ENCODE measurements at regions not wholly inside any gene's neighbourhood (a gene's known extent, or its start where the extent isn't known, plus 50 kb on each side); places are given as distances from the start of the nearest gene placed in this dataset.

DNA sequence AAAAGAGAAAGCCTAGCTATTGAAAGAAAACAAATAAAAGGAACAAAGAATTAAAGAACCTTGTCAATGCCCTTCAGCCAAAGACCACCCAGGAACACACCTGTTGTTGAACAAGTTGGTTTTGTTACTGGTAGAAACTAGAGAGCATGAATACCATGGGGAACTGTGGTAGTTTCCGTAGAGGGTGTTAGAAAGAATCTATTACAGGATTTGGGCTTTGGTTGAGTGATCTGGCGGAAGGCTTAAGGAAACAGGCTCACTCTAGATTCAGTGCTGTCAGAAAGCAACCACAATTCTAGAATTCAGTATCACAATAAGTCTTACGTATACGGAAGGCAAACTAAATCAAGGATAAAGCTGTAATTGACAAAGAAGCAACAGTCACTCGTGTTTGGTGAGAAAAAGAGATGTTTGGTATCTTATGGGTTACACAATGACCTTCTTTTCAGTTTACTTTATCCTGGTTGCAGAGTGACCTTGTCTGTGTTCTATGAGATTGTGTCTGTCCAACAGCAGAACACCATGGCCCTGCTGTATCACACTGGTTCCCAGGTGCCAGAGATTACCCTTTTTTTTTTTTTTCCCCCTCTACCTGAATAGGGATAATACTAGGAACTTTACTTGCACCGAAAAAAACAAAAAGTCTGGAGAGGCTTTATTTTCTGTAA lies 265.9 kb downstream of the SHQ1 start:
- WGBS = 85% methylated on average over 6 of the region's 6 CpGs
- Histone ChIP-seq H3K9me3 (ENCODE audit: control insufficient read depth in 2 of 2, insufficient read depth in 1 of 2, low read length in 1 of 2) (no peaks in the 10 kb centered on the region), H3K27me3 (ENCODE audit: control insufficient read depth in 2 of 2, insufficient read depth in 1 of 2, low read length in 1 of 2) (no peaks in the 10 kb centered on the region), H3K27ac (ENCODE audit: low read depth in 1 of 2, low read length in 1 of 2) (no peak overlapping the region), H3K4me3 (ENCODE audit: low read length in 2 of 2) (no peak overlapping the region), H3K36me3 (ENCODE audit: control insufficient read depth in 2 of 2, insufficient read depth in 2 of 2, low read length in 1 of 2) (no peaks in the 10 kb centered on the region), H3K4me1 (ENCODE audit: control insufficient read depth in 2 of 2, insufficient read depth in 2 of 2, low read length in 2 of 2) (no peaks in the 10 kb centered on the region)
- DNase-seq (ENCODE audit: low read depth in 6 of 9, low spot score in 9 of 9) = peak in 1 of 9 donors; percentile 12

DNA sequence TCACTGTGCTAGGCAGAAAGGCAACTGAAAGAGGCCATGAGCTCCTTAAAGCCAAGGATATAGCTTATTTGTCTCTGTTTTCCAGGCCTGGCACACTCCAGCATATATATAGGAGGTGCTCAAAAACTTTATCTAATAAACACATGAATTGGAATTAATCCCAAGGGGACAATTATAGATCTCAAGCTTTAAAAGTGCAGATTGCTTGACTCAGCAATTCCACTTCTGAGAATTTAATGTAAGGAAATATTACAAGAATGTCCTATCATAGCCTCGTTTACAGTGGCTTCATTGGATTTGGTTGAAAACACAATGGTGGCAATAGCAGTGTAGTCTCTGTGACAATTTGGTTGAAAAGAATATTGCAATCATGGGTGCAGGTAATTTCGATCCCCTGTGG lies 267.3 kb downstream of the SHQ1 start:
- H3K9me3 ChIP-seq (ENCODE audit: control insufficient read depth in 2 of 2, insufficient read depth in 1 of 2, low read length in 1 of 2) = no peaks in the 10 kb centered on the region
- WGBS = 93% methylated on average over 2 of the region's 2 CpGs
- H3K27me3 ChIP-seq (ENCODE audit: control insufficient read depth in 2 of 2, insufficient read depth in 1 of 2, low read length in 1 of 2) = no peaks in the 10 kb centered on the region
- H3K4me1 ChIP-seq (ENCODE audit: control insufficient read depth in 2 of 2, insufficient read depth in 2 of 2, low read length in 2 of 2) = no peaks in the 10 kb centered on the region
- H3K27ac ChIP-seq (ENCODE audit: low read depth in 1 of 2, low read length in 1 of 2) = no peak overlapping the region
- no peak overlapping the region for H3K4me3 ChIP-seq (ENCODE audit: low read length in 2 of 2)
- DNase-seq (ENCODE audit: low read depth in 6 of 9, low spot score in 9 of 9) = no peak
- no peaks in the 10 kb centered on the region for H3K36me3 ChIP-seq (ENCODE audit: control insufficient read depth in 2 of 2, insufficient read depth in 2 of 2, low read length in 1 of 2)

- 61% methylated on average over 4 of the region's 4 CpGs for WGBS
- DNase-seq (ENCODE audit: low read depth in 6 of 9, low spot score in 9 of 9) = no peak
- Histone ChIP-seq H3K4me3 (ENCODE audit: low read length in 2 of 2) (no peak overlapping the region), H3K36me3 (ENCODE audit: control insufficient read depth in 2 of 2, insufficient read depth in 2 of 2, low read length in 1 of 2) (no peaks in the 10 kb centered on the region), H3K27ac (ENCODE audit: low read depth in 1 of 2, low read length in 1 of 2) (no peak overlapping the region), H3K4me1 (ENCODE audit: control insufficient read depth in 2 of 2, insufficient read depth in 2 of 2, low read length in 2 of 2) (no peaks in the 10 kb centered on the region), H3K27me3 (ENCODE audit: control insufficient read depth in 2 of 2, insufficient read depth in 1 of 2, low read length in 1 of 2) (no peaks in the 10 kb centered on the region), H3K9me3 (ENCODE audit: control insufficient read depth in 2 of 2, insufficient read depth in 1 of 2, low read length in 1 of 2) (no peaks in the 10 kb centered on the region)
These were observed 267.9 kb downstream of the SHQ1 start for GRCh38 chr3:72580246-72580756.

DNA sequence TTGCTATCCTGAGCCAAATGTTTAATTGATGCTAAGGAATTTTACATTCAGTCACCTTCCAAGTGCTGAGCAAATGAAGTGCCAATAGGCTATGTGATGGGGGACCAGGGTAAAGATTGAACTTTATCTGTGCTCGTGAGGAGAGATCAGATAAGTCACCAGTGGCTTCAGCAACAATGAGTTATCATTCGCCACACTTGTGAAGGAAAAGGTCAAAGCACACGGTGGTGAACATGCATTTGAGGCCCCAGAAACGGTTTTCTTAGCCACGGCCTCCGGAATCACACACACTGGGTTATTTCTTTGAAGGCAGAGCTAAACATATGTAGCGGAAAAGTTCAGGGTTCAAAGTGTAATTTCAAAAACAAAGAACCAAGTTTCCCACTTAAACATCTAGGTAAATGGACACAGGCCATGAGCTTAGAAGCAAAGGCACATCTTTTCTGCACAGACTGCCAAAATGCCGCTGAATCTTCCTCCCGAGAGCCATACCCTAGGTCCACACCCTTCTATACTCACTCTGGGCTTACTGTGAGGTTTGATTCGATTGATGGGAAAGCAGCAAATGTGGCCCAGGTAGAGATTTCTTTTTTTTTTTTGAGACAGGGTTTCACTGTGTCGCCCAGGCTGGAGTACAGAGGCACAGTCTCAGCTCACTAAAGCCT lies 268.5 kb downstream of the SHQ1 start:
- Histone ChIP-seq H3K27ac (ENCODE audit: low read depth in 1 of 2, low read length in 1 of 2) (no peak overlapping the region), H3K36me3 (ENCODE audit: control insufficient read depth in 2 of 2, insufficient read depth in 2 of 2, low read length in 1 of 2) (no peaks in the 10 kb centered on the region), H3K9me3 (ENCODE audit: control insufficient read depth in 2 of 2, insufficient read depth in 1 of 2, low read length in 1 of 2) (no peaks in the 10 kb centered on the region), H3K4me1 (ENCODE audit: control insufficient read depth in 2 of 2, insufficient read depth in 2 of 2, low read length in 2 of 2) (no peaks in the 10 kb centered on the region), H3K27me3 (ENCODE audit: control insufficient read depth in 2 of 2, insufficient read depth in 1 of 2, low read length in 1 of 2) (no peaks in the 10 kb centered on the region), H3K4me3 (ENCODE audit: low read length in 2 of 2) (no peak overlapping the region)
- WGBS = 94% methylated on average over 11 of the region's 11 CpGs
- peak in 1 of 9 donors; percentile 10 for DNase-seq (ENCODE audit: low read depth in 6 of 9, low spot score in 9 of 9)

DNA sequence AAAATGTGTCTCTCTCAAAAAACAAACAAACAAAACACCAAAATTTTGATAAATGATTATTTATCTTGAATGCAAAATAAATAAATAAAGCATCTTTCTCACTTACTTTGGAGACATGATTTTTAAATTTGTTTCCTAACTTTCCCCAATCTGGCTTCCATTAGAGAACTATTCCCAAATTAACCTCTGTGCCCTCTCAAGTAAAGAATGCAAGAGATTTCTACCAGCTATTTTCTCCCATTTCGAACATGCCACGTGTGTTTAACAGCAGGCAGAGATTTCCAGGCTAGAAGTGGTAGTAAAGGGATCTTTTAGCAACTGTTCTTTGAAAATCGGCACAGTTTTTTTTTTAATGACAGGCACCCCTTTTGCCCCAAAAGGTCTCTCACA lies 269.1 kb downstream of the SHQ1 start:
- H3K4me1 ChIP-seq (ENCODE audit: control insufficient read depth in 2 of 2, insufficient read depth in 2 of 2, low read length in 2 of 2) = no peaks in the 10 kb centered on the region
- no peak overlapping the region for H3K27ac ChIP-seq (ENCODE audit: low read depth in 1 of 2, low read length in 1 of 2)
- H3K9me3 ChIP-seq (ENCODE audit: control insufficient read depth in 2 of 2, insufficient read depth in 1 of 2, low read length in 1 of 2) = no peaks in the 10 kb centered on the region
- no peak overlapping the region for H3K4me3 ChIP-seq (ENCODE audit: low read length in 2 of 2)
- no peaks in the 10 kb centered on the region for H3K27me3 ChIP-seq (ENCODE audit: control insufficient read depth in 2 of 2, insufficient read depth in 1 of 2, low read length in 1 of 2)
- no peaks in the 10 kb centered on the region for H3K36me3 ChIP-seq (ENCODE audit: control insufficient read depth in 2 of 2, insufficient read depth in 2 of 2, low read length in 1 of 2)
- WGBS = 97% methylated on average over 3 of the region's 3 CpGs
- DNase-seq (ENCODE audit: low read depth in 6 of 9, low spot score in 9 of 9) = no peak

DNA sequence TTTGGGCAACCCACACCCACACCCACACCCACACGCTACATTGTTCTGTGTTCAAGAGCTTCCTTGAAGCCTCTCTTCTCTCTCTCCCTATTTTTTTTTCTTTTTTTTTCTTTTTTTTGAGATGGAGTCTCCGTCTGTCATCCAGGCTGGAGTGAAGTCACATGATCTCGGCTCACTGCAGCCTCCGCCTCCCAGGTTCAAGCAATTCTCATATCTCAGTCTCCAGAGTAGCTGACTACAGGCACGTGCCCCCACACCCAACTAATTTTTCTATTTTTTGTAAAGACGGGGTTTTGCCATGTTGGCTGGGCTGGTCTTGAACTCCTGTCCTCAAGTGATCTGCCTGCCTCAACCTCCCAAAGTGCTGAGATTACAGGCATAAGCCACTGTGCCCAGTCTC lies 271.1 kb downstream of the SHQ1 start:
- Histone ChIP-seq H3K9me3 (ENCODE audit: control insufficient read depth in 2 of 2, insufficient read depth in 1 of 2, low read length in 1 of 2) (no peaks in the 10 kb centered on the region), H3K4me3 (ENCODE audit: low read length in 2 of 2) (no peak overlapping the region), H3K4me1 (ENCODE audit: control insufficient read depth in 2 of 2, insufficient read depth in 2 of 2, low read length in 2 of 2) (no peaks in the 10 kb centered on the region), H3K27ac (ENCODE audit: low read depth in 1 of 2, low read length in 1 of 2) (no peak overlapping the region), H3K27me3 (ENCODE audit: control insufficient read depth in 2 of 2, insufficient read depth in 1 of 2, low read length in 1 of 2) (no peaks in the 10 kb centered on the region), H3K36me3 (ENCODE audit: control insufficient read depth in 2 of 2, insufficient read depth in 2 of 2, low read length in 1 of 2) (no peaks in the 10 kb centered on the region)
- DNase-seq (ENCODE audit: low read depth in 6 of 9, low spot score in 9 of 9) = no peak
- 99% methylated on average over 6 of the region's 6 CpGs for whole genome bisulfite sequencing

GRCh38 chr3:72576563-72576962 lies 271.7 kb downstream of the SHQ1 start:
- 47% methylated on average over 5 of the region's 5 CpGs for WGBS
- no peaks in the 10 kb centered on the region for H3K36me3 ChIP-seq (ENCODE audit: control insufficient read depth in 2 of 2, insufficient read depth in 2 of 2, low read length in 1 of 2)
- H3K9me3 ChIP-seq (ENCODE audit: control insufficient read depth in 2 of 2, insufficient read depth in 1 of 2, low read length in 1 of 2) = no peaks in the 10 kb centered on the region
- H3K27me3 ChIP-seq (ENCODE audit: control insufficient read depth in 2 of 2, insufficient read depth in 1 of 2, low read length in 1 of 2) = no peaks in the 10 kb centered on the region
- DNase-seq (ENCODE audit: low read depth in 6 of 9, low spot score in 9 of 9) = no peak
- no peak overlapping the region for H3K4me3 ChIP-seq (ENCODE audit: low read length in 2 of 2)
- no peaks in the 10 kb centered on the region for H3K4me1 ChIP-seq (ENCODE audit: control insufficient read depth in 2 of 2, insufficient read depth in 2 of 2, low read length in 2 of 2)
- H3K27ac ChIP-seq (ENCODE audit: low read depth in 1 of 2, low read length in 1 of 2) = no peak overlapping the region

- H3K27ac ChIP-seq (ENCODE audit: low read depth in 1 of 2, low read length in 1 of 2) = no peak overlapping the region
- DNase-seq (ENCODE audit: low read depth in 6 of 9, low spot score in 9 of 9) = no peak
- no peaks in the 10 kb centered on the region for H3K27me3 ChIP-seq (ENCODE audit: control insufficient read depth in 2 of 2, insufficient read depth in 1 of 2, low read length in 1 of 2)
- H3K36me3 ChIP-seq (ENCODE audit: control insufficient read depth in 2 of 2, insufficient read depth in 2 of 2, low read length in 1 of 2) = no peaks in the 10 kb centered on the region
- 97% methylated on average over 1 of the region's 1 CpG for WGBS
- no peaks in the 10 kb centered on the region for H3K9me3 ChIP-seq (ENCODE audit: control insufficient read depth in 2 of 2, insufficient read depth in 1 of 2, low read length in 1 of 2)
- no peaks in the 10 kb centered on the region for H3K4me1 ChIP-seq (ENCODE audit: control insufficient read depth in 2 of 2, insufficient read depth in 2 of 2, low read length in 2 of 2)
- no peak overlapping the region for H3K4me3 ChIP-seq (ENCODE audit: low read length in 2 of 2)
These were observed 274.1 kb downstream of the SHQ1 start for GRCh38 chr3:72574144-72574543.

GRCh38 chr3:72573051-72573450 lies 275.2 kb downstream of the SHQ1 start:
- H3K27ac ChIP-seq (ENCODE audit: low read depth in 1 of 2, low read length in 1 of 2) = no peak overlapping the region
- H3K4me3 ChIP-seq (ENCODE audit: low read length in 2 of 2) = no peak overlapping the region
- no peak for DNase-seq (ENCODE audit: low read depth in 6 of 9, low spot score in 9 of 9)
- H3K36me3 ChIP-seq (ENCODE audit: control insufficient read depth in 2 of 2, insufficient read depth in 2 of 2, low read length in 1 of 2) = no peaks in the 10 kb centered on the region
- no peaks in the 10 kb centered on the region for H3K27me3 ChIP-seq (ENCODE audit: control insufficient read depth in 2 of 2, insufficient read depth in 1 of 2, low read length in 1 of 2)
- H3K9me3 ChIP-seq (ENCODE audit: control insufficient read depth in 2 of 2, insufficient read depth in 1 of 2, low read length in 1 of 2) = no peaks in the 10 kb centered on the region
- 98% methylated on average over 13 of the region's 13 CpGs for WGBS
- no peaks in the 10 kb centered on the region for H3K4me1 ChIP-seq (ENCODE audit: control insufficient read depth in 2 of 2, insufficient read depth in 2 of 2, low read length in 2 of 2)

All from thymus (tissue), 11 donors.